Testis (tissue), 2 donors: ENCODE measurements at regions not wholly inside any gene's neighbourhood (a gene's known extent, or its start where the extent isn't known, plus 50 kb on each side); places are given as distances from the start of the nearest gene placed in this dataset.

ENCODE experiments used
- DNase-seq: peaks from one replicate; pipeline ENCODE4 v3.0.0-alpha.2; 2019
- H3K27ac ChIP-seq, 2 donors: fragments of 200-600 bp; sonication (generic); one replicate each; pipeline ENCODE4 v1.5.1; 2019
- H3K27me3 ChIP-seq: fragments of 200-600 bp; sonication (generic); one replicate; pipeline ENCODE4 v1.5.1; 2019
- H3K36me3 ChIP-seq: fragments of 200-600 bp; sonication (generic); one replicate; pipeline ENCODE4 v1.5.1; 2017; ENCODE audit warnings: low read depth; ENCODE audit errors: missing control alignments
- H3K4me1 ChIP-seq: fragments of 200-600 bp; sonication (generic); one replicate; pipeline ENCODE4 v1.5.1; 2019
- H3K4me3 ChIP-seq, 2 donors: fragments of 200-600 bp; sonication (generic); one replicate each; pipeline ENCODE4 v1.5.1; 2017 to 2019
- H3K9me3 ChIP-seq: fragments of 200-600 bp; sonication (generic); one replicate; pipeline ENCODE4 v1.5.1; 2017
- CTCF ChIP-seq, 3 experiments: fragments of 450-650 bp in 2 of 3; fragments of 200-600 bp in 1 of 3; sonication (generic) in 1 of 3; IDR thresholded peaks; one replicate each; pipeline ENCODE4 v1.5.1; 2016 to 2019; ENCODE audit warnings: antibody characterized with exemption in 3 of 3, mild to moderate bottlenecking in 2 of 3, moderate library complexity in 1 of 3
- POLR2A ChIP-seq: fragments of 450-650 bp; IDR thresholded peaks from one replicate; pipeline ENCODE4 v1.6.1; 2017; ENCODE audit warnings: antibody characterized with exemption, mild to moderate bottlenecking, moderate library complexity
- WGBS, 2 donors: methylation state at CpG; one replicate each; pipeline ENCODE4 v1.1.5; 2018; 5-methylcytosine and 5-hydroxymethylcytosine counted together
- intact Hi-C: fragments of 100-400 bp; cut with DNase I; formaldehyde crosslinking; loops from one replicate; pipeline ENCODE4 v1.15.1; 2023; ENCODE audit warnings: low total_unique reads

DNA sequence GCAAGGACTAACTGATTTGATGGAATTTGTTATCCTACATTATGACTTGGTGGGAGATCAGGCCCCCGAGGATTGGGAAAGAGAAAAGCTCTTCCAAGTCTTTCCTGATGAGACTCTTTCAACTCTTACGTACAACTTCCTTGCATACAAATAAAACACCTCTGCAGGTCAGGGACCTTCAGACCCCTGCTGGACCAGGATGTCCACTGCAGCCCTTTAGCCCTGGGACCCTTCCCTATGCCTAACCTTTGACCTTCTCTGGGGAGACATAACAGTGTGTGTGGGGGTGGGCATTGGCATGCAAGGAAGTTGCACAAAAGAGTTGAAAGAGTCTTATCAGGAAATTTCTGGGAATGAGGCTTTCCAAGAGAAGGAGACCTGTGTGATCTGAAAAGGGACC, 859.4 kb downstream of the TYW1 start:
- intact Hi-C loops, result no loop called here
- no peak for DNase-seq
- Histone ChIP-seq H3K4me3 (no peak overlapping the region), H3K36me3 (no peaks in the 10 kb centered on the region), H3K9me3 (no peaks in the 10 kb centered on the region), H3K27me3 (no peaks in the 10 kb centered on the region), H3K27ac (no peak overlapping the region), H3K4me1 (no peaks in the 10 kb centered on the region)
- 76 to 91% methylated on average over 2 of the region's 2 CpGs for WGBS, 2 donors
- TF ChIP-seq POLR2A (no peak), CTCF (IDR thresholded peaks at IDR 0.05) (no peak)

DNA sequence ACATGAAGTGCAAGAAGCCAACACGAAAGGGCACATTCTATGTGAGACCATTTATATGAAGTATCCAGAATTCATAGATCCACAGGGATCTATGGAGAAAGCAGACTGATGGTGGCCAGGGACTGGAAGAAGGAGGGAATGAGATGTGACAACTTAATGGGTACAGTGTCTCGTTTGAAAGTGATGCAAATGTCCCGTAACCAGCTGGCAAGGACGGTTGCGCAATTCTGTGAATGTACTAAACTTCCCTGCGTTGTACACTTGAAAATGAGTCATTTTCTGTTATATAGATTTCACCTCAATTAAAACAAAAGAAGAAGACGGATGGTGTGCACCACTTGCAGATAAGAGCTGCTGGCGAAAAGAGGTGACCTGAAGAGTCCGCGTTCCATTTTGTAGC, 861.1 kb downstream of the TYW1 start:
- Histone ChIP-seq H3K27me3 (no peaks in the 10 kb centered on the region), H3K36me3 (no peaks in the 10 kb centered on the region), H3K4me1 (no peaks in the 10 kb centered on the region), H3K9me3 (no peaks in the 10 kb centered on the region), H3K27ac (no peak overlapping the region), H3K4me3 (no peak overlapping the region)
- 79 to 84% methylated on average over 10 of the region's 10 CpGs for WGBS, 2 donors
- TF ChIP-seq CTCF (IDR thresholded peaks at IDR 0.05), result no peak
- no peak for TF ChIP-seq POLR2A
- intact Hi-C loops, result no loop called here
- DNase-seq, result no peak

- no peaks in the 10 kb centered on the region for H3K27me3 ChIP-seq
- intact Hi-C loops, result no loop called here
- H3K4me3 ChIP-seq, result no peak overlapping the region
- no peak for DNase-seq
- H3K36me3 ChIP-seq, result no peaks in the 10 kb centered on the region
- TF ChIP-seq POLR2A (no peak), CTCF (IDR thresholded peaks at IDR 0.05) (no peak)
- H3K9me3 ChIP-seq, result no peaks in the 10 kb centered on the region
- no peaks in the 10 kb centered on the region for H3K4me1 ChIP-seq
- 78 to 83% methylated on average over 7 of the region's 7 CpGs for WGBS, 2 donors
- H3K27ac ChIP-seq, result no peak overlapping the region
These were observed 862.3 kb downstream of the TYW1 start for GRCh38 chr7:67858931-67859330.

DNA sequence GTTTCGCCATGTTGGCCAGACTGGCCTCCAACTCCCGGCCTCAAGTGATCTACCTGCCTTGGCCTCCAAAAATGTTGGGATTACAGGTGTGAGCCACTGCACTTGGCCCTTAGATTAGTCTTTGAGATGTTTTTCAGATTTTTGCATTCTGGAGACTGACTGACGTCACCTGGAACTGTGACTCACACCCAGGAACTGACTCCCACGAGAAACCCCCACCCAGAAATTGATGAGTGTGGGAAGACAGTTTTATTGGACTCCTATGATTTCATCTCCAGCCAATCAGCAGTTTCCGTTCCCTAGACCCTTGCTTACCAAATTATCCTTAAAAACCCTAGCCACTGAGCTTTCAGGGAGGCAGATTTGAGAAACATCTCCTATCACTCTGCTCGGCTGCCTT, 867.3 kb downstream of the TYW1 start:
- no peak for DNase-seq
- Histone ChIP-seq H3K4me3 (no peak overlapping the region), H3K4me1 (no peaks in the 10 kb centered on the region), H3K36me3 (no peaks in the 10 kb centered on the region), H3K27ac (no peak overlapping the region), H3K27me3 (no peaks in the 10 kb centered on the region), H3K9me3 (no peaks in the 10 kb centered on the region)
- no peak for TF ChIP-seq POLR2A
- TF ChIP-seq CTCF (IDR thresholded peaks at IDR 0.05), result no peak
- intact Hi-C loops, result no loop called here
- WGBS, 2 donors, result 75 to 81% methylated on average over 6 of the region's 6 CpGs

DNA sequence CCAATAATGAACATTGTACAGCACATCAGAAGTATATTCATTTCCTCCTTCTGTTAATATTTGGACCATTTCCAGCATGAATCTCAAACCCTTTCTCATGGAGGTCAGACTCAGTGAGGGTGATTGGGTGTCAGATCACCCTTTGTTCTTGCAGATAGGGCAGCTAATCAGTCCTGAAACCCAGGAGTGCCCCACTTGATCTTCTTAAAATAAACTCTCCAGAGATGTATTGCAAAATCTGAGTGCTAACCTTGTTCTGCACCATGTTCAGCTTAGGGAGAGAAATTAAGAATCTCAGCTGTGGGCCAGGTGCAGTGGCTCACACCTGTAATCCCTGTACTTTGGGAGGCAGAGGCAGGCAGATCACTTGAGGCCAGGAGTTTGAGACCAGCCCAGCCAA, 869.4 kb downstream of the TYW1 start:
- no peak overlapping the region for H3K27ac ChIP-seq
- TF ChIP-seq POLR2A, result no peak
- TF ChIP-seq CTCF (IDR thresholded peaks at IDR 0.05), result no peak
- H3K36me3 ChIP-seq, result no peaks in the 10 kb centered on the region
- no peaks in the 10 kb centered on the region for H3K4me1 ChIP-seq
- DNase-seq, result no peak
- intact Hi-C loops, result no loop called here
- H3K9me3 ChIP-seq, result no peaks in the 10 kb centered on the region
- H3K27me3 ChIP-seq, result no peaks in the 10 kb centered on the region
- no peak overlapping the region for H3K4me3 ChIP-seq
